HepG2 (cell line): ENCODE measurements at regions not wholly inside any gene's neighbourhood (a gene's known extent, or its start where the extent isn't known, plus 50 kb on each side); places are given as distances from the start of the nearest gene placed in this dataset.
A peak's percentile ranks its signal among the peaks of the same experiment; 100 is the strongest.
"Not testable (repeated sequence)": the region's sequence is repeated elsewhere in the genome, so short reads cannot be mapped to it uniquely, and the experiment has no call there.

ENCODE experiments used
- ATAC-seq: fragments of 200-7000 bp; cut with Tn5 transposase; 3 replicates; pipeline ENCODE4 v1.9.1; 2020; ENCODE audit warnings: mild to moderate bottlenecking, moderate library complexity
- BruUV-seq: library from RNA; stranded (reverse); fragments of 400-500 nt; replicated peaks from 2 replicates; lab custom pipeline; 2021; lab: Mats Ljungman, UMichigan
- CTCF ChIA-PET: fragments of 300-600 bp; formaldehyde crosslinking; extraction: SDS; loops from one replicate; lab custom pipeline; 2021; ENCODE audit warnings: low total read pairs, inconsistent platforms, low intra/inter-chr PET ratio; lab: Yijun Ruan, JAX
- POLR2A ChIA-PET: fragments of 350-600 bp; sonication (Branson Sonifier 250); formaldehyde crosslinking; loops from one replicate; lab custom pipeline; 2020; ENCODE audit warnings: antibody characterized with exemption, inconsistent platforms; lab: Yijun Ruan, JAX
- DNase-seq: peaks from one replicate; pipeline ENCODE4 v3.0.0-alpha.2; 2015; ENCODE audit warnings: low spot score
- FAIRE-seq: peaks from 3 replicates; lab custom pipeline; 2011; peaks lifted over from hg19 to GRCh38; lab: Jason Lieb, UNC
- H2AFZ ChIP-seq: one replicate; pipeline ENCODE4 v1.6.1; 2011; ENCODE audit warnings: low read length, inconsistent platforms
- H3K27ac ChIP-seq: fragments of 300-600 bp; 3 replicates; pipeline ENCODE4 v1.8.0; 2011; ENCODE audit warnings: mixed run types, mild to moderate bottlenecking, mixed read lengths, low read length, inconsistent platforms; ENCODE audit not compliant: insufficient read depth; ENCODE audit errors: extremely low read length
- H3K27me3 ChIP-seq, 2 experiments: fragments of 200-600 bp in 1 of 2; 2 replicates in 1 of 2; 3 replicates in 1 of 2; pipeline versions ENCODE4 v1.6.0 to v1.8.0; 2011; ENCODE audit warnings: low read length in 2 of 2, mild to moderate bottlenecking in 2 of 2, moderate library complexity in 2 of 2, inconsistent platforms in 1 of 2; ENCODE audit not compliant: insufficient read depth in 2 of 2, control insufficient read depth in 1 of 2
- H3K36me3 ChIP-seq, 2 experiments: fragments of 200-600 bp in 1 of 2; replicated peaks in 1 of 2; 2 replicates in 1 of 2; 3 replicates in 1 of 2; pipeline versions ENCODE4 v1.5.1 to v1.8.0; 2011; ENCODE audit warnings: low read length in 2 of 2, inconsistent platforms in 1 of 2; ENCODE audit not compliant: insufficient read depth in 2 of 2, control insufficient read depth in 1 of 2
- H3K4me1 ChIP-seq: 2 replicates; pipeline ENCODE4 v1.5.1; 2012; ENCODE audit warnings: low read length, inconsistent platforms; ENCODE audit not compliant: insufficient read depth
- H3K4me2 ChIP-seq: 2 replicates; pipeline ENCODE4 v1.6.0; 2011; ENCODE audit warnings: low read depth, low read length, inconsistent platforms
- H3K4me3 ChIP-seq, 3 experiments: fragments of 200-600 bp in 1 of 3; sonication (generic), shearing (Covaris generic) in 1 of 3; replicated peaks in 1 of 3; 2 replicates each; pipeline ENCODE4 v1.5.1; 2011 to 2016; ENCODE audit warnings: low read length in 3 of 3, inconsistent platforms in 2 of 3, low read depth in 2 of 3, mild to moderate bottlenecking in 2 of 3, control low read depth in 1 of 3, mixed read lengths in 1 of 3; ENCODE audit not compliant: insufficient read depth in 1 of 3
- H3K79me2 ChIP-seq: one replicate; pipeline ENCODE4 v1.6.1; 2011; ENCODE audit warnings: low read length, inconsistent platforms; ENCODE audit not compliant: insufficient read depth
- H3K9ac ChIP-seq: 2 replicates; pipeline ENCODE4 v1.6.0; 2011; ENCODE audit warnings: mild to moderate bottlenecking, low read depth, low read length, inconsistent platforms; ENCODE audit not compliant: insufficient read depth
- H3K9me3 ChIP-seq: 2 replicates; pipeline ENCODE4 v1.5.1; 2012; ENCODE audit warnings: mild to moderate bottlenecking, low read length
- H4K20me1 ChIP-seq: 2 replicates; pipeline ENCODE4 v1.6.0; 2011; ENCODE audit warnings: inconsistent platforms, mild to moderate bottlenecking, low read length, moderate library complexity; ENCODE audit not compliant: insufficient read depth
- WGBS: methylation state at CpG from one replicate; pipeline ENCODE4 v1.1.6; 2017; ENCODE audit warnings: low lambda C conversion rate; 5-methylcytosine and 5-hydroxymethylcytosine counted together
- in situ Hi-C: cut with HindIII; loops from 2 replicates; pipeline ENCODE4 v1.10.0; 2017; ENCODE audit warnings: low pct_unique_long_range_greater_than_20kb; ENCODE audit not compliant: extremely low pct_ligation_motif_present
- intact Hi-C: fragments of 100-400 bp; cut with micrococcal nuclease; formaldehyde crosslinking; loops from one replicate; pipeline ENCODE4 v1.10.0; 2022; ENCODE audit not compliant: unreplicated experiment
- TF ChIP-seq, protein P1 (sequence below): sonication (generic); formaldehyde crosslinking; IDR thresholded peaks from 2 replicates; pipeline ENCODE4 v1.4.0; 2020; ENCODE audit warnings: missing genetic modification reagents

DNA sequence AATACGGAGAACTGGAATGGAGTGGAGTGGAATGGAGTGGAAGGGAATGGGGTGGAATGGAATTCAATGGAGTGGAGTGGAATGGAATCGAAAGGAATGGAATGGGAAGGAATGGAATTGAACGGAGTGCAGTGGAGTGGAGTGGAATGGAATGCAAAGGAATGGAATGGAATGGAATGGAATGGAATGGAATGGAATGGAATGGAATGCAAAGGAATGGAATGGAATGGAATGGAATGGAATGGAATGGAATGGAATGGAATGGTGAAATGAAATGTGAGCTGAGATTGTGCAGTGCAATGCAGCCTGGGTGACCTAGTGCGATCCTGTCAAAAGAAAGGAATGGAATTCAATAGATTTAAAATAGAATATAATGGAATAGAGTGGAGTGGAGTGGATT lies 357.3 kb upstream of the WSB1 start:
- H3K27ac ChIP-seq, H3K79me2 ChIP-seq, intact Hi-C loops, CTCF ChIA-PET, in situ Hi-C loops, FAIRE-seq, ATAC-seq, BruUV-seq, DNase-seq, H3K9ac ChIP-seq, H2AFZ ChIP-seq, H3K36me3 ChIP-seq, POLR2A ChIA-PET, H3K27me3 ChIP-seq, H3K4me1 ChIP-seq, H4K20me1 ChIP-seq, H3K4me3 ChIP-seq, H3K4me2 ChIP-seq: not testable (repeated sequence)
- WGBS, result 6% methylated on average over 4 of the region's 4 CpGs
- H3K9me3 ChIP-seq, result peaks cover 56% of the 10 kb centered on the region

DNA sequence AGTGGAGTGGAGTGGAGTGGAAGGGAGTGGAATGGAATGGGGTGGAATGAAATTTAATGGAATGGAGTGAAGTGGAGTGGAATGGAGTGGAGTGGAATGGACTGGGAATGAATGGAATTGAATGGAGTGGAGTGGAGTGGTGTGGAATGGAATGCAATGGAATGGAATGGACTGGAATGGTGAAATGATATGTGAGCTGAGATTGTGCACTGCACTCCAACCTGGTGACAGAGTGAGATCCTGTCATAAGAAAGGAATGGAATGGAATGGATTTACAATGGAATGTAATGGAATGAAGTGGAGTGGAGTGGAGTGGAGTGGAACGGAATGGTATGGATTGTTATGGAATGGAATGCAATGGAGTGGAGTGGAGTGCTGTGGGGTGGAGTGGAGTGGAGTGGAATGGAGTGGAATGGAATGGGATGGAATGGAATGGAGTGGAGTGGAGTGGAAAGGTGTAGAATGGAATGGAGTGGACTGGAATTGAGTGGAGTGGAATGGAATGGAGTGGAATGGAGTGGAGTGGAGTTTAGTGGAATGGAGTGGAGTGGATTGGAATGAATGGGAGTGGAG lies 356.1 kb upstream of the WSB1 start:
- H3K9ac ChIP-seq, FAIRE-seq: not testable (repeated sequence)

DNA sequence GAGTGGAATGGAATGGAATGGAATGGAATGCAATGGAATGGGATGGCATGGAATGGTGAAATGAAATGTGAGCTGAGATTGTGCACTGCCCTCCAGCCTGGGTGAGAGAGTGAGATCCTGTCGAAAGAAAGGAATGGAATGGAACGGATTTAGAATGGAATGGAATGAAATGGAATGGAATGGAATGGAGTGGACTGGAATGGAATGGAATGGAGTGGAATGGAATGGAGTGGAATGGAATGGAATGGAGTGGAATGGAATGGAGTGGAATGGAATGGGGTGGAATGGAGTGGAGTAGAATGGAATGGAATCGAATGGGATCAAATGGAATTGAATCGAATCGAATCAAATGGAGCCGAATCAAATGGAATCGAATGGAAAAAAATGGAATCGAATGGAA lies 354.2 kb upstream of the WSB1 start:
- H3K9me3 ChIP-seq, result peaks cover 56% of the 10 kb centered on the region
- H3K4me2 ChIP-seq, intact Hi-C loops, H2AFZ ChIP-seq, FAIRE-seq, H3K4me1 ChIP-seq, H3K4me3 ChIP-seq, POLR2A ChIA-PET, H3K36me3 ChIP-seq, in situ Hi-C loops, BruUV-seq, H4K20me1 ChIP-seq, H3K27me3 ChIP-seq, H3K79me2 ChIP-seq, CTCF ChIA-PET, ATAC-seq, H3K27ac ChIP-seq, H3K9ac ChIP-seq, DNase-seq: not testable (repeated sequence)
- TF ChIP-seq, protein P1, sequence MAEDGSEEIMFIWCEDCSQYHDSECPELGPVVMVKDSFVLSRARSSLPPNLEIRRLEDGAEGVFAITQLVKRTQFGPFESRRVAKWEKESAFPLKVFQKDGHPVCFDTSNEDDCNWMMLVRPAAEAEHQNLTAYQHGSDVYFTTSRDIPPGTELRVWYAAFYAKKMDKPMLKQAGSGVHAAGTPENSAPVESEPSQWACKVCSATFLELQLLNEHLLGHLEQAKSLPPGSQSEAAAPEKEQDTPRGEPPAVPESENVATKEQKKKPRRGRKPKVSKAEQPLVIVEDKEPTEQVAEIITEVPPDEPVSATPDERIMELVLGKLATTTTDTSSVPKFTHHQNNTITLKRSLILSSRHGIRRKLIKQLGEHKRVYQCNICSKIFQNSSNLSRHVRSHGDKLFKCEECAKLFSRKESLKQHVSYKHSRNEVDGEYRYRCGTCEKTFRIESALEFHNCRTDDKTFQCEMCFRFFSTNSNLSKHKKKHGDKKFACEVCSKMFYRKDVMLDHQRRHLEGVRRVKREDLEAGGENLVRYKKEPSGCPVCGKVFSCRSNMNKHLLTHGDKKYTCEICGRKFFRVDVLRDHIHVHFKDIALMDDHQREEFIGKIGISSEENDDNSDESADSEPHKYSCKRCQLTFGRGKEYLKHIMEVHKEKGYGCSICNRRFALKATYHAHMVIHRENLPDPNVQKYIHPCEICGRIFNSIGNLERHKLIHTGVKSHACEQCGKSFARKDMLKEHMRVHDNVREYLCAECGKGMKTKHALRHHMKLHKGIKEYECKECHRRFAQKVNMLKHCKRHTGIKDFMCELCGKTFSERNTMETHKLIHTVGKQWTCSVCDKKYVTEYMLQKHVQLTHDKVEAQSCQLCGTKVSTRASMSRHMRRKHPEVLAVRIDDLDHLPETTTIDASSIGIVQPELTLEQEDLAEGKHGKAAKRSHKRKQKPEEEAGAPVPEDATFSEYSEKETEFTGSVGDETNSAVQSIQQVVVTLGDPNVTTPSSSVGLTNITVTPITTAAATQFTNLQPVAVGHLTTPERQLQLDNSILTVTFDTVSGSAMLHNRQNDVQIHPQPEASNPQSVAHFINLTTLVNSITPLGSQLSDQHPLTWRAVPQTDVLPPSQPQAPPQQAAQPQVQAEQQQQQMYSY (CRISPR knock-in tag), result peak; percentile 72; the same call in 1 of the 2 replicates
- 20% methylated on average over 8 of the region's 8 CpGs for WGBS

More for the DNA sequence above, 356.1 kb upstream of the WSB1 start:
- H3K4me1 ChIP-seq, H3K4me2 ChIP-seq, in situ Hi-C loops, H3K36me3 ChIP-seq, H3K79me2 ChIP-seq, H4K20me1 ChIP-seq, POLR2A ChIA-PET, DNase-seq, BruUV-seq, CTCF ChIA-PET, H3K27me3 ChIP-seq, H2AFZ ChIP-seq, H3K27ac ChIP-seq, H3K4me3 ChIP-seq, intact Hi-C loops: not testable (repeated sequence)
- H3K9me3 ChIP-seq, result peaks cover 56% of the 10 kb centered on the region
- WGBS, result 3% methylated on average over 1 of the region's 1 CpG
- ATAC-seq, result peak; percentile 65
